ENCODE measurements at regions not wholly inside any gene's neighbourhood (a gene's known extent, or its start where the extent isn't known, plus 50 kb on each side); places are given as distances from the start of the nearest gene placed in this dataset.

DNA sequence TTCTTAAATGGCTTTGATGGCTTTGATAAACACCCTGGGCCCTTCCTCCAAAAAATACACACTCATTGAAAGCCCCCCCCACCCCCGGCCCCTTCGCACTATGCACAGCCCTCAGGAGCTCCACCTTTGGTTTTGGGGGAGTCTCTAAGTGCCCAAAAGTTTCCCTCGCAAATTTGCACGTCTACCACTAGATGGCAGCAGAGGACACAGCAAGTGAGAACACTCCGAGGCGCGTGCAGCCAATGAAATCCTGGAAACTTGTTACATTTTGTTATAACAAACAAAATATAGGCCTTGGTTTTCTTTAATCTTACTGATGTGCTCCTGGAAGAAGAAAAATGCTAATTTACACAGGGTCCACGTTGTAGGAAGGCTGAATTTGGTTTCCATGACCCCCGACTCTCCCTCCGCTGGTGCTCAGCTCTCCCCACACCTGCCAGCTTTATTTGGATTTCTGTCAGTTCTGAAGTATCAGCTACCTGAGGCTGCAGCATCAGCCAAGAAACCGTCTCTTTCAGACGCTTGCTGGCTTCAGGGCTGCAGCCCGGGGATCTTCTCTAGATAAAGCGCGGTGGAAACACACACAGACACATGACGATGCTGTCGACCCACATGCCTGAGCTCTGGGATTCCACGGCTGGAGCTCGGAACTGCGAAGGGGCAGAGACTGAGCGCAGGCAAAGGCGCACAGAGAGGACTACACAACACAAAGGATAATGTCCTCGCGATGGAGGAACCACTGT lies 148.3 kb upstream of the RPS6KA2 start:
- peak; percentile 84 for DNase-seq (ENCODE audit: low spot score)

DNA sequence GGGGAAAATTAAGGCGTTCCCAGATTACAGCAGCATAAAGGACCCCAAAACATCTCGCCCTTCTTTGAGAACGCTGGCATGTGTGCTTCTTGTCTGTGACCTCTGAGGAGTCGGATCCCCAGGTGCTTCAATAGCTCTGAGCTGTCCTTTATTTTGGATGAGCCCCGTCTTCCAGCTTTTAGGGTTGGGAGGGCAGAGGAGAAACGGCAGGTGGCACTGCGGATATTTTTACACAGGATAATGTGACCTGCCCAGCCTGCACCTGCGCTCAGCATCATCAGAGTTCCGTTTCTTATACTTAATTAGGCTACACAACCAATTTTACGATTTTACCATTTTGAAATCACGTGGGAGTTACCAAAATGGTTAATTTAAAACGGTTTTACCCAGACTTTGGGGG lies 147.7 kb upstream of the RPS6KA2 start:
- DNase-seq (ENCODE audit: low spot score) = no peak

DNA sequence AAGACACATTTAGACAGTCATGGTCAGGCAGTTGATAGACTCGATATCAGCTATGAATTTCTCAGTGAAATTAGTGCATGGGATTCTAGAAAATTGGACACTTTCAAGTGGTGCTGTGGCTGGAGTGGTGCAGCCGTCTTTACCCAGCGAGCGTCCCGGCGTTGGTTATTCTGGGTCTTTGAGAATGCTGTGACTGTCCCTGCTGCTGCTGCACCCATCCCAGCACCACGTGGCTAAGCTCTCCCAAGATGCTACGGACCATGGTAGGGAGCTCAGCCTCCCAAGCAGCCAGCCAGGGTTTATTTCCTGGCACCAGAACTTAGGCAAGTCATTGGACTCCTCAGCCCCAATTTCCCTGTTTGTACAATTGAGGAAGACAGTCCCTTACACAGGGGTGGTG lies 147.2 kb upstream of the RPS6KA2 start:
- DNase-seq (ENCODE audit: low spot score) = no peak

DNA sequence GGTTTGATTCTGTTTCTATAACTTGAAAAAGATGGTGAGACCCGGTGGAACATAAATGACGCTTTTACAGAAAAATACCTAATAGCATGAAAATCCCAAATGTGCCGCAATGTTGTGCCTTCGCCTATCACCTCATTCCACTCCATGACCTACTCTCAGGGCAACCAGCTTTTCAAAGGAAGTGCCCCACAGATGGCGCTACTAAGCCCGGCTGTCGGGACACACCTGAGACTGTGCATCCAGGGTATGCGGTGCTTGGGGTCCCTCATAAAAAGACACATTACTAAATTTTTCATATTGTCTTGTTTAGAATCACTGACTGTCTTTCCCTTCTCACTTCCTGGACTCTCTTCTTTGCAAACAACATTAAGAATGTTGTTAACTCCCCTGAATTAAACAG lies 145.5 kb upstream of the RPS6KA2 start:
- DNase-seq (ENCODE audit: low spot score) = no peak

DNA sequence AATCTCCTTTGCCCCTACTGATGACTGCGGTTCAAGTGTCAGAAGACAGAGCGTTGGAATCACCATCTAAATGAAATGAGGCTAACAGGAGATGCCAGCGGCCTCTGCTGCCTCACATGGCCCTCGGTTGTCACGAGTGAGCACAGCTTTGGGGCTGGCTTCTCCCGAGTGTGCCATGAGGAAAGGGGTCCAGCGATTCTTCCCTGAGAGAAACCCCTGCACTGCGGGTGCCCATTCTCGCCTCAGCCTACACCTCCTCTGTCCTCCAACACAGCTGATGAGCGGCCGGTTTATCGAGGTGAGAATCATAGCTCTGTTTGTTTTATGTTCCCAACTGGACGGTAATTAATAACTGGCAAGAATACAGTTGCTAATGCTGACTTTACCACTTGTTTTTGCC lies 144.7 kb upstream of the RPS6KA2 start:
- DNase-seq (ENCODE audit: low spot score) = no peak

DNA sequence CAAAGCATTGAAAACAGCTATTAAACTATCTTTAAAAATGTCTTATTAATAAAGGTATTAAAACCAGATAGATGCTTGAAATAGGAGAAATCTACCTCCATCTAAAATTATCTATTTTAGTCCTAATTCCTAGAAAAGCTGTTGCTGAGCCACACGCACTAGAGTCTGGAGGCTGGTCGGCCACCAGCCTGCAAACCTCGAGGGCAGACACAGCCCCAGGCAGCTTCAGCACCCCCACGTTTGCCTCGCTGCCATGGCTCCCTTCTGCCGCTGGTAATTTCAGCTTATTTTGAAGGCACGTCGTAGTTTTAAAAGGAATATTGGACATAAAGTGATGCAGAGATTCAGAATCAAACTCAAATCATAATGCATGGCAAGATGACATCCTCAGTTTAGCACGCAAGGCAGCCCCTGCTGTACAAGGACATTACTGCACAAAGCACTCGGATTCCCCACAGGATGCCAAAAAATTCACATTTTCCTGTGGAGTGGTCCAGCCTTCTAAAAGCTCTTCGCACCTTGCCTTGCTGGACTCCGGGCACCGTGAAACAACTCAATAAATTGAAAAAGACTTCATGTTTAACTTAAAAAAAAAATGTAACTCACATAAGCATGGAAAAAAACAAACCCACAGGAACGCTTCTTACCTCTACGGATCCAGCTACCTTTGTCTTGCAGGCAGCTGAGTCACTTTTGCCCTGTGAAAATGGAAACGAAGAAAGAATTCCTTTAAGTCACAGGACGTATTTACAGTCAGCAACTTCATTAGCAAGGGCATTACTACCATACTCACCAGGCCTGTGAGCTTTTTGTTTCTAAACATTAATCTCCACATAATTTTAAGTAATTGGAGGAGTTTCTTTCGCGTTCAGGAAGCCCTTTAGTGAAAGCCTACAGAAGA lies 143.4 kb upstream of the RPS6KA2 start:
- DNase-seq (ENCODE audit: low spot score) = peak; percentile 57

DNA sequence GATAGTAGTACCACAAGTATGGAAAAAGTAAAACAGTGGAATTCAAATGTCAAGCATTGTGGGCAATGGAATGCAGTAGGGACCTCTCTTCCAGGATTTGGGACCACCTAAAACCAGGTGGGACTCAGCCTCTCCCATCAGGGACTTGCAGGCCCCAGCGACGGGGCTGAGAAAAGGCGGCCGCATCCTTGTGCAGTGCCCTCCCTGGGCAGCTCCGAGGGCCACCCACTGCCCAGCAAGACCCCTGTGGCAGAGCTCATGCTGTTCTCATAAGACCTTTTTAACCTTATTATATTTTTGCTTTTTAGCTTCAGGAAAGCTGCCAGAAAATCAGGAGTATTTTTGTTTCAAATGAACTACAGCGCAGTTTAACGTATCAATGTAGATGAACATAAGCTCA lies 142.6 kb upstream of the RPS6KA2 start:
- peak; percentile 59 for DNase-seq (ENCODE audit: low spot score)

DNA sequence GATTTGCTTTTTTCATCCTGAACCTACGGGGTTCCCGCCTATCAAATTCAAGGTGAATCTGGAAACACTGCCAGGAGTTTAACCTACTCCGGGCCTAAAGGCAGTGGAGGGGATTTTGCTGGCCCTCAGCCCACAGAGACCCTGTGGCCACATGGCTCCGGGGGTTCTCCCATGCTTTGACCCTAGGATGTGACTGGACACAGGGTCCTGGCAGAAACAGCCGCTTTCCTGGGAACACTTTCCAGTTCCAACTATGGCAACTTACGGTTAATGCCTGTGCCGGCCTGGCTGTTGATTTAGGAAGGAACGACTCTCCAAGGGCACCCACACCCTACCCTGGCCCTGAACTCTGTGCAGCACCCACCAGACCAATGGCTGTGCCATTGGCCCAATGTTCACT lies 141.7 kb upstream of the RPS6KA2 start:
- DNase-seq (ENCODE audit: low spot score) = peak; percentile 73

DNA sequence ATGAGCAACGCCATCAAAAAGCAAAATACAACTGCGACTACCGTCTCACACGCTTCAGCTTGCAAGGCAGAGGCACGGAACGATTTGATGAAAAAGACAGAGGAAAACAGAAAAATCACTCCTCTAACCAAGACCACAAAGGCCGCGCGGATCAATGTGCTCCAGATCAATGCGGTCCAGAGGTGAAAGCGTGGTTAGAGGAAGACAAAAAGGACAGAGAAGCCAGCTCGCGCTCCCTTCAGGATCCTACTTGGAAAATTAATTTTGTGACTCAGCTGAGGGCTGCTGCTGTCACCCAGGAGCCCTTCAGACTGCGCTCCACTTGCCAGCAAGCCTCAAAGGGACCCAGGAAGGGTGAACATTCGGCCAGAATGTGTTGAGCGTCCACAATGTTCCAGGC lies 140.2 kb upstream of the RPS6KA2 start:
- DNase-seq (ENCODE audit: low spot score) = peak; percentile 81

DNA sequence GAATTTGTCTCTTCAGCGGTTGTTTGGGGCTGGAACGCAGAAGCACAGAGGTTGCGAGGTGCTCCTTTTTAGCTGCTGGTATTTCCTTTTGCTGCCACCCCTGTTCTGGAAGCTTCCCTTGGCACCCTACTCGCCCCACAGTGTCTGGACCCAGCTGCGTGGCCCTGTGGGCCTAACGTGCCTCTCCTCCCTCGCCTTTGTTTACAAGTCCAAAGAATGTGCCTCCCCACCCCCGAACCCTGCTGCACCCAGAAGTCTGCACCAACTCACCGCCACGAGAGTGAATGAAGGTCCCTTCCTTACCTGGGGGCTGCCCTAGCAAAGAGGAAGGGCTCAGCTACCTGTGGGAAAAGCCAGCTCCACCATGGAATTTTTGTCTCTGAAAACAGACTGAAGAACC lies 139.7 kb upstream of the RPS6KA2 start:
- DNase-seq (ENCODE audit: low spot score) = peak; percentile 55

DNA sequence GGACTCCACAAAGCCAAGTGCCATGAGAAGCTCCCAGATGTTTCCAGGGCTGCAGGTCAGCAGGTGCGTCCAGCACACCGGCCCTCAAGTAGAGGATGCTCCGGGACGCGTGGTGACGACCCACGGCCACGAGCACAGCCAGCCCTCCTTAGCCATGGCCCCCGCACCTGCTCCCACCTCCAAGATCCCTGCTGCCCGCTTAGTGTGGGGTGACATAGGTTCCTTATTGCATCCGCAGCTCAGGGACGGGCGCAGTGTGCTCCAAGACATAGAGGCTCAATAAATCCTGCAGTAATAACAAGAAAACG lies 138.1 kb upstream of the RPS6KA2 start:
- DNase-seq (ENCODE audit: low spot score) = no peak

DNA sequence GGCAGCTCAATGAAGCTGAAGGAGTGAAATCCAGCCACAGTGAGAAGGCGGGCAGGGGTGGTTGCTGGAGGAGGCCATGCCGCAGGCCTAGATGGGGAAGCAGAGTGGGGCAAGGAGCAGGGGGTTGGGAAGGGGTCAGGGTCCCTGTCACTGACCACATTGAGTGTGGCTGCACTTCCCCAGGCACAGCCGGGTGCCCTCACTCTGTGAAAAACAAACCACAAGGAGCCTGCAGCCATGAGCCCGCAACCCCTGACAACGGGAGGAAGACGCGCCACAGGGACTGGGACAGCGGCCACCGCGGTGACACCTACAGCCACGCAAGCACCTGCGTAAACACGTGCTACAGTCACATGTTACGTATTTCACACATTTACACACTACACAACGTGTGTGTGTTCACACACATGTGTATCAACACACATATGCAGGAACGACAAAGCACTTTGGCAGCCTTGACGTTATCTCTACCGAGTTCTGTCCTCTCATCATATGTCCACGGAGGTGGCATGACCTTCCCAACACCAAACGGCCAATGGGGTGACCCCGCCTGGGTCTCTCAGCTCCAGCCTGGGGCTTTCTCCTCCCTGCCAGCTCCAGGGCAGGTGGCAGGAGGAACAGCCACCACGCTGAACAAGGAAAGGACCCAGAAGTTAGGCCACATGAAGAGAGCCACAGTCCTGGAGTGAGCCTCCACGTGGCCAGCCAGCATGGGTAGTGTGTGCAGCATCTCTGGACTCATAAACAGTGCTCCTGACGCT lies 137.6 kb upstream of the RPS6KA2 start:
- DNase-seq (ENCODE audit: low spot score) = peak; percentile 67

DNA sequence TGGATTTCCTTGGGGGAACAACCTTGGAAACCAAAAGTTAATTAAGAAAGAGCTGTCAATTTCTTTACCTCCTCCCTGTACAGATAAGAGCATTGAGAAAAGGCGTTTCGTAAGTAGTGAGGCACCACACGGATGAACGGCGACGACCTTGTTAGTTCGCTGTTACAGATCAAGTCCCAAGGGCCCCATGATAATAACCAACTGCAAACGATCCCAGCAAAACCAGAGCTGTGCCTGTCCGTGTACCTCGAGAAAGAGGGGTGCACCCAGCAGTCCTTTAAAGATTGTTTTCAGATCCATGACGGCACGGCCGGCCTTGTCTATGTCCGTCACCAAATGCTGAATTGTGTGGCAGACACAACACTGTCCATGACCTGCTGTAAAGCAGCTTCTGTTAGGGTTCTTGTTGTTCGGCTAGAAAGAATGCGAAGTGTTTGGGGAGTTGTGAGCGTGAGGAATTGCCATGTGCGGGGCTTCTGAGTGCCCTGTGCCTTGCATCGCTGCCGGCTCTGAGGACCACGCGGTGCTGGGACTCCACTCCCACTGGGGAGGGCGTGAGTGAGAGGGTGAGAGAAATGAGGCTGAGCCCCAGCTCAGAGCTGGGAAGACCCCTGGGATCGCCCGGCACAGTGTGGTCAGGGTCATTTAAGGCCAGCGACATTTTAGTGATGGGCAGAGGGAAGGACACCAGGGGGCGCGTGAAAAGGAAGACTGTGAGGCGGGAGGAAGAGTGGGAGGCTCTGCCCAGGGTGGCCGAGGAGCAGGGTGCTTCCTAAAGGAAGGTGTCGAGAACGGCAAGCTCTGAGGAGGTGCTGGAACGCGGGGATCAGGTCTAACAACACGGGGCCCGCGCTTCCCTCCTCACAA lies 136.8 kb upstream of the RPS6KA2 start:
- peak; percentile 82 for DNase-seq (ENCODE audit: low spot score)

DNA sequence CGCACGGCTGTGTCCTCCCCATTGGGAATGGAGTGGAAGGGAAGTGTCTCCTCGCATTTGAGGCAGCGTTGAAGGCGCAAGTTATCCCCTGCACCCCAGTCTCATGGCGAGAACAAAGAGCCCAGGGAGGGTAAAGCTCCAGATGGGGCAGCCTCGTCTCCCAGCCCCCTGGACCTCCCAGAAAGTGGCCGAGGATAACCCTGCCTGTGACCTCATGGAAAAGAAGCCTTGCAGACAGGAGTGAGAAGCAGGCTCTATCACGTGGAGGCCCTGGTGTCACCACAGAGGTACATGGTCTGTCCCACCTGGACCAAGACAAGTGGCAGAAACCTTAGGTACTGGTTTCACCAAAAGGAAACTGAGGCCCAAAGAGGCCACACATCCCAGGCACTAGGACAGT lies 134.8 kb upstream of the RPS6KA2 start:
- peak; percentile 49 for DNase-seq (ENCODE audit: low spot score)

DNA sequence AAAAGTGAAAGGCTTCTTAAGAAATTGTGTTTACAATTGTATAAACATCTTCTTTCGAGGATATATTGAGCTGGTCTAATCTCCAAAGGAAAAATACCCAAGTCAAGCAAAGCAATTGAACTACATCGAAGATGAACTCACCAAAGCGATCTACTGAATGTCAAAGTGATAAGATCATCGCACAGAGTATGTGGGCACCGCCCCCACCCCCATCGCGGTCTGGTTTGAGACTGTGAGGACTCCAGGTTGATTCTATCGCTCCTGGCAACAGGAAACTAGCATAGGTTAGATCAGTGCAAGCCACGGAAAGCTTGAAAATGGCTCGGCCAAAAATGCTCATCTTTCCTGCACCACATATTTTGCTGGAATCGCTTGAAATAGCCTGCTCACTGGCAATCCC lies 133.2 kb upstream of the RPS6KA2 start:
- DNase-seq (ENCODE audit: low spot score) = peak; percentile 35

DNA sequence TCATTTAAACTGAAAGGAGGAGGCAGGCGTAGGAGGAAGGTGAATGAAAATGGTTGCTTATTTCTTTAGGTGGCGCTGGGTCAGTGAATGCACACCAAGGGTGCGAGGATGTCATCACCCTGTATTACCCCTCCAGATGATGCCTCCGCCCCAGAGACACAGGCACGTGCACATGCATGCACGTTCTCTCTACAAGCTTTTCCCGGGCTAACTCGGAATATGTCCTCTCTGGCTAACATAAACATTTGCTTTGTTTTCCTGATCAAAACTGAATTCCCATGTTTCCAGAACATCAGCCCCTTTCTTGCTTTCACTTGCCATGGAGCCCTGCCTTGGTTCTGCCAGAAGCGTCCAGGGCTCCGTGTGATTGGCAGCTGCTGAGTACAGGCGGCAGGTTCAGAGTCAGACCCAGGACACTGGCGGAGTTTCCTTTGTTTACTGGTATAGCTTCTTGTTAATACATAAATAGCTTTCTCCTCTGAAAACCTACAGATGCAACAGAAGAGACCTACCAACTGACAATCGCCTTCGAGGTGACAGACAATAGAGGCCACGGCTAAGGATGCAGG lies 131.2 kb upstream of the RPS6KA2 start:
- no peak for DNase-seq (ENCODE audit: low spot score)

DNA sequence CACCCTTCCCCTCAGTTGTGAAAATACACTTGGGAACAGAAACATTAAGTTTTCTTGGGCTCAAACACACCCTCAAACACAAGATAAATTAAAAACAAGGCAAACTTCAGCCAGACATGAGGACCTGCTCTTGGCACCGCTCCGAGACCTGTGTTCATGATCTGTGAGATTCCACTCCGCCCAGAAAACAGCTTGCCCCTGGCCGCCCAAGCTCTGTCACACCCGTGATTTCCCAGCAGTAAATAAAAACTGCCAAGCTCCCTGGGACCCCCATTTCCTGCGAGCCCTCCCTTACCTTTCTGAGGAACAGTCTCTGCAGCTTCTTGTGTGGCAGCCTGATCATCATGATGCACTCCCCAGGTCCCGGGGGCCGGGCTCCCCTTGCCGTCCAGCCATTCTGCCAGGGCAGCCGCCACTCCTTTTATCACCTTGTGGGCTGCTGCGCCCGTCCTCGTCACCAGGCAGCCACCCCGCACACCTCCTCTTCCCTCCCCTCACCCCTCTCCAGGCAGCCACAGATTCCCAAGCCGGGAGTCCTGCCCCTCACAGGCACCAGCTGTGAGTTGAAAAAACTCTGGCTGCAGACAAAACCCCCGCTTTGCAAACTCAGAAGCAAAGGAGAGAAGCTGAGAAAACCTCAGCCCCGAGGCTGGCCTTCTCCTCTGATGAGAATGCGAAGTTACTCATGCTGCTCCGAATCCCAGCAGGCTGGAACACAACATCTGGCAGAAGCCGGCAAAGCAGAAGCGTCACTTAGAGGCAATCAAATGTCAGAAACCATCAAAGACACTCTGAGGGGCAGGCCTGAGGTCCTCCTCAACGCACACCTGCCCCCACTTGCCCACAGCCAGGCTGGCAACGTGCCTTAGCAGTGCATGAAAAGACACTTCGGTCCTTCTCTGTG lies 130.4 kb upstream of the RPS6KA2 start:
- peak; percentile 81 for DNase-seq (ENCODE audit: low spot score)

DNA sequence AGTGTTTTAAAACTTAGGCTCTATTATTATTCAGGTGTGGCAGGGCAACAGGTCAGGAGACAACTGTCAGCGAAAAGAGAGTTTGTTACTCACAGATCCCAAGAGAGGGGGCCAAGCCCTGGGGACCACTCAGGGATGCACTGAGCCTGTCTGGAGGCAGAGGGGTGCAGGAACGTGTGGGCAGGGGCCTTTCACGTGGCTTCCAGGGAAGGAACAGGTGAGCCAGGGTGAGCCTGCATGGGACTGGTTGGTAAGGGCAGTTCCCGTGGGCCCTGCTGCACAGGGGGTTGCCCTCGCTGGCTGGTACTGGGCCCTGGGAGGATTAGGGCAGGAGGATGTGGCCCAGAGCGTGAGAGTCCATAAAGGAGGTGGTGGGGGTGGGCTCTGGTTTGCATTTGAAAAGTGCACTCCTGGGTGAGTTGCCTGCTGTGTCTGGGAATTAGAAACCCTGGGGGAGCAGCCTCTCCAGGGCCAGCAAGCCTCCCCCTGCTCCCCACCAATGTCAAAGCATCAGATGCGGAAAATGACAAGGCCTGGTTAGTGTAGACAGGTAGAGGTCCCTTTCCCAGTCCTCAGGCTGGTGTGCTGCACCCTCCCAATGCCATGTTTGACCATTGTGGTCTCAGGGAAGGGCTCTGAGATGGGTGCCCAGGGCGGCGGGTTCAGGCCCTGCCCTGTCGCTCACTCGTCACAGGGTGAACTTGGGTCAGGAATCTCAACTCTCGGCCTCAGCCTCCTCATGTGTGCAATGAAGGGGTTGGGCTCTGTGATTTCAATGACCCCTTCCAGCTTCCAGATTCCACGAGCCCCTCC lies 127.4 kb upstream of the RPS6KA2 start:
- DNase-seq (ENCODE audit: low spot score) = peak; percentile 43
